HEK293 (cell line): ENCODE measurements at regions not wholly inside any gene's neighbourhood (a gene's known extent, or its start where the extent isn't known, plus 50 kb on each side); places are given as distances from the start of the nearest gene placed in this dataset.

Experiments used
- CTCF ChIA-PET: fragments of 350-600 bp; formaldehyde crosslinking; extraction: SDS; loops from one replicate; lab custom pipeline; 2021; ENCODE audit warnings: antibody characterized with exemption; lab: Yijun Ruan, JAX
- POLR2A ChIA-PET: fragments of 300-600 bp; formaldehyde crosslinking; extraction: SDS; loops from one replicate; lab custom pipeline; 2020; ENCODE audit warnings: antibody characterized with exemption, inconsistent platforms; lab: Yijun Ruan, JAX
- H3K27ac ChIP-seq: fragments of 200-500 bp; sonication (Bioruptor generic); 2 replicates; pipeline ENCODE4 v1.5.1; 2014; ENCODE audit warnings: low read depth, low read length, control low read depth, inconsistent platforms; ENCODE audit errors: extremely low read depth
- H3K36me3 ChIP-seq, 2 experiments: fragments of 200-500 bp in 1 of 2; sonication (Bioruptor generic) in 1 of 2; 1 replicate in 1 of 2; 2 replicates in 1 of 2; pipeline ENCODE4 v1.5.1; 2014 to 2017; ENCODE audit warnings: inconsistent platforms in 2 of 2, low read length in 2 of 2; ENCODE audit not compliant: control insufficient read depth in 2 of 2, insufficient read depth in 1 of 2
- H3K4me1 ChIP-seq: fragments of 200-500 bp; sonication (Bioruptor generic); 2 replicates; pipeline ENCODE4 v1.5.1; 2014; ENCODE audit warnings: mild to moderate bottlenecking, low read length, inconsistent platforms; ENCODE audit not compliant: control insufficient read depth, insufficient read depth
- H3K4me3 ChIP-seq: 2 replicates; pipeline ENCODE4 v1.5.1; 2011; ENCODE audit warnings: low read depth, mild to moderate bottlenecking, control low read depth, low read length, moderate library complexity
- H3K9me3 ChIP-seq: fragments of 200-500 bp; sonication (Bioruptor generic); 2 replicates; pipeline ENCODE4 v1.5.1; 2014; ENCODE audit warnings: low read depth, low read length, inconsistent platforms; ENCODE audit not compliant: control insufficient read depth, insufficient read depth
- BCL11B ChIP-seq: fragments of 450-650 bp; formaldehyde crosslinking; IDR thresholded peaks from 2 replicates; pipeline ENCODE4 v1.5.1; 2016; ENCODE audit warnings: low read depth, missing biosample characterization, missing genetic modification characterization
- BCL6B ChIP-seq: fragments of 450-650 bp; formaldehyde crosslinking; IDR thresholded peaks from 2 replicates; pipeline ENCODE4 v1.5.1; 2017; ENCODE audit warnings: missing biosample characterization, missing genetic modification characterization
- KLF8 ChIP-seq: fragments of 450-650 bp; formaldehyde crosslinking; IDR thresholded peaks from 2 replicates; pipeline ENCODE4 v1.5.1; 2016; ENCODE audit warnings: missing biosample characterization, missing genetic modification characterization
- TCF7L2 ChIP-seq: IDR thresholded peaks from 2 replicates; pipeline ENCODE4 v1.6.1; 2011; ENCODE audit warnings: low read depth, mild to moderate bottlenecking, inconsistent platforms, low read length, moderate library complexity, borderline replicate concordance
- TSHZ1 ChIP-seq: fragments of 450-650 bp; formaldehyde crosslinking; IDR thresholded peaks from 2 replicates; pipeline ENCODE4 v1.5.1; 2016; ENCODE audit warnings: missing biosample characterization, missing genetic modification characterization, borderline replicate concordance
- ZNF112 ChIP-seq: fragments of 450-650 bp; formaldehyde crosslinking; IDR thresholded peaks from 2 replicates; pipeline ENCODE4 v1.5.0; 2017; ENCODE audit warnings: missing biosample characterization, missing genetic modification characterization
- ZNF221 ChIP-seq: fragments of 450-650 bp; formaldehyde crosslinking; IDR thresholded peaks from 2 replicates; pipeline ENCODE4 v1.5.1; 2017; ENCODE audit warnings: missing biosample characterization, missing genetic modification characterization, borderline replicate concordance
- ZNF24 ChIP-seq: fragments of 450-650 bp; formaldehyde crosslinking; IDR thresholded peaks from 2 replicates; pipeline ENCODE4 v1.5.1; 2016; ENCODE audit warnings: missing biosample characterization, missing genetic modification characterization
- ZNF26 ChIP-seq: fragments of 450-650 bp; formaldehyde crosslinking; IDR thresholded peaks from 2 replicates; pipeline ENCODE4 v1.5.1; 2016; ENCODE audit warnings: missing biosample characterization, missing genetic modification characterization
- ZNF423 ChIP-seq: fragments of 450-650 bp; formaldehyde crosslinking; IDR thresholded peaks from 2 replicates; pipeline ENCODE4 v1.5.1; 2016; ENCODE audit warnings: missing biosample characterization, missing genetic modification characterization
- ZNF544 ChIP-seq: fragments of 450-650 bp; formaldehyde crosslinking; IDR thresholded peaks from 2 replicates; pipeline ENCODE4 v1.5.0; 2017; ENCODE audit warnings: missing biosample characterization, missing genetic modification characterization
- ZNF585B ChIP-seq: fragments of 450-650 bp; formaldehyde crosslinking; IDR thresholded peaks from 2 replicates; pipeline ENCODE4 v1.5.1; 2016; ENCODE audit warnings: missing biosample characterization, missing genetic modification characterization
- ZNF596 ChIP-seq: fragments of 450-650 bp; IDR thresholded peaks from 2 replicates; pipeline ENCODE4 v1.5.0; 2018; ENCODE audit warnings: missing biosample characterization, mild to moderate bottlenecking, missing genetic modification characterization, moderate library complexity
- ZNF707 ChIP-seq: fragments of 450-650 bp; formaldehyde crosslinking; IDR thresholded peaks from 2 replicates; pipeline ENCODE4 v1.5.1; 2016; ENCODE audit warnings: missing biosample characterization, missing genetic modification characterization
- TF ChIP-seq, protein P1 (sequence below): fragments of 450-650 bp; formaldehyde crosslinking; IDR thresholded peaks from 2 replicates; pipeline ENCODE4 v1.5.1; 2016; ENCODE audit warnings: missing biosample characterization, missing genetic modification characterization
- TF ChIP-seq, protein P2 (sequence below): fragments of 450-650 bp; formaldehyde crosslinking; IDR thresholded peaks from 2 replicates; pipeline ENCODE4; 2016; ENCODE audit warnings: missing biosample characterization, missing genetic modification characterization

GRCh38 chr13:74910415-74910814 lies 571.6 kb downstream of the TBC1D4 start:
- ChIA-PET POLR2A (no interaction called here), CTCF (no interaction called here)
- Histone ChIP-seq H3K36me3 (no peaks in the 10 kb centered on the region), H3K4me1 (no peaks in the 10 kb centered on the region), H3K27ac (no peak overlapping the region), H3K4me3 (no peak overlapping the region), H3K9me3 (no peaks in the 10 kb centered on the region)
- no peak for TF ChIP-seq BCL6B (tag by site-specific recombination)
- TF ChIP-seq, protein P1, sequence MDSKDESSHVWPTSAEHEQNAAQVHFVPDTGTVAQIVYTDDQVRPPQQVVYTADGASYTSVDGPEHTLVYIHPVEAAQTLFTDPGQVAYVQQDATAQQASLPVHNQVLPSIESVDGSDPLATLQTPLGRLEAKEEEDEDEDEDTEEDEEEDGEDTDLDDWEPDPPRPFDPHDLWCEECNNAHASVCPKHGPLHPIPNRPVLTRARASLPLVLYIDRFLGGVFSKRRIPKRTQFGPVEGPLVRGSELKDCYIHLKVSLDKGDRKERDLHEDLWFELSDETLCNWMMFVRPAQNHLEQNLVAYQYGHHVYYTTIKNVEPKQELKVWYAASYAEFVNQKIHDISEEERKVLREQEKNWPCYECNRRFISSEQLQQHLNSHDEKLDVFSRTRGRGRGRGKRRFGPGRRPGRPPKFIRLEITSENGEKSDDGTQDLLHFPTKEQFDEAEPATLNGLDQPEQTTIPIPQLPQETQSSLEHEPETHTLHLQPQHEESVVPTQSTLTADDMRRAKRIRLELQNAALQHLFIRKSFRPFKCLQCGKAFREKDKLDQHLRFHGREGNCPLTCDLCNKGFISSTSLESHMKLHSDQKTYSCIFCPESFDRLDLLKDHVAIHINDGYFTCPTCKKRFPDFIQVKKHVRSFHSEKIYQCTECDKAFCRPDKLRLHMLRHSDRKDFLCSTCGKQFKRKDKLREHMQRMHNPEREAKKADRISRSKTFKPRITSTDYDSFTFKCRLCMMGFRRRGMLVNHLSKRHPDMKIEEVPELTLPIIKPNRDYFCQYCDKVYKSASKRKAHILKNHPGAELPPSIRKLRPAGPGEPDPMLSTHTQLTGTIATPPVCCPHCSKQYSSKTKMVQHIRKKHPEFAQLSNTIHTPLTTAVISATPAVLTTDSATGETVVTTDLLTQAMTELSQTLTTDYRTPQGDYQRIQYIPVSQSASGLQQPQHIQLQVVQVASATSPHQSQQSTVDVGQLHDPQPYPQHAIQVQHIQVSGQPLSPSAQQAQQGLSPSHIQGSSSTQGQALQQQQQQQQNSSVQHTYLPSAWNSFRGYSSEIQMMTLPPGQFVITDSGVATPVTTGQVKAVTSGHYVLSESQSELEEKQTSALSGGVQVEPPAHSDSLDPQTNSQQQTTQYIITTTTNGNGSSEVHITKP (tag by site-specific recombination), result no peak
- TF ChIP-seq ZNF596 (tag by site-specific recombination), result no peak
- no peak for TF ChIP-seq ZNF24 (tag by site-specific recombination)
- TF ChIP-seq ZNF585B (tag by site-specific recombination), result no peak
- no peak for TF ChIP-seq ZNF221
- no peak for TF ChIP-seq ZNF423 (tag by site-specific recombination)
- TF ChIP-seq, protein P2, sequence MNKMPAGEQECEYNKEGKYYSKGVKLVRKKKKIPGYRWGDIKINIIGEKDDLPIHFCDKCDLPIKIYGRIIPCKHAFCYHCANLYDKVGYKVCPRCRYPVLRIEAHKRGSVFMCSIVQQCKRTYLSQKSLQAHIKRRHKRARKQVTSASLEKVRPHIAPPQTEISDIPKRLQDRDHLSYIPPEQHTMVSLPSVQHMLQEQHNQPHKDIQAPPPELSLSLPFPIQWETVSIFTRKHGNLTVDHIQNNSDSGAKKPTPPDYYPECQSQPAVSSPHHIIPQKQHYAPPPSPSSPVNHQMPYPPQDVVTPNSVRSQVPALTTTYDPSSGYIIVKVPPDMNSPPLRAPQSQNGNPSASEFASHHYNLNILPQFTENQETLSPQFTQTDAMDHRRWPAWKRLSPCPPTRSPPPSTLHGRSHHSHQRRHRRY (tag by site-specific recombination), result no peak
- TF ChIP-seq ZNF112, result no peak
- TF ChIP-seq KLF8, result no peak
- TF ChIP-seq ZNF26 (tag by site-specific recombination), result no peak
- no peak for TF ChIP-seq TCF7L2
- TF ChIP-seq ZNF544, result no peak
- no peak for TF ChIP-seq BCL11B (tag by site-specific recombination)

DNA sequence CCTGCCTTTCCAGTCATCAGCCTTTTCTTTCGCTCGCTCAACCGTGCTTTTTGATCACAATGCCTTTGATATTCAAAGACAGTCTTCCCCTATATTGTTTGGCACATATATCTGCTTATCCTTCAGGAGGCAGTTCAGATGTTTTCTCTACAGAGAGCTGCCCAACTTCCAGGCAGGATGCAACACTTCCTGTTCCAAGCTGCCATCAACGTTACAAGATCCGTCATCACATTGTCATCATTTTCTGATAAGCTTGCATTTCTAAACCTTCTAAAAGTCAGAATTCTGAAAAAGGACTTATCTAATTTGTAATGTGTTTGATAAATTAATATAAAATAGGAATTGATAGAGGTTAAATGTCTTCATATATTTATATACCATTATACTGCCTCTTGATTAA lies 574.2 kb downstream of the TBC1D4 start:
- no peaks in the 10 kb centered on the region for H3K4me1 ChIP-seq
- H3K4me3 ChIP-seq, result no peak overlapping the region
- no peaks in the 10 kb centered on the region for H3K9me3 ChIP-seq
- ChIA-PET CTCF (interaction anchor here (0.6 to 0.7 kb wide), 2 partner anchors 458 to 1368 kb away, joined by 4 to 5 read pairs; no protein-coding TSS in a partner anchor), POLR2A (no interaction called here)
- no peak overlapping the region for H3K27ac ChIP-seq
- no peaks in the 10 kb centered on the region for H3K36me3 ChIP-seq
- TF ChIP-seq ZNF707 (tag by site-specific recombination) (no peak), TSHZ1 (tag by site-specific recombination) (no peak)
- TF ChIP-seq, all 188 proteins: peak for 0
